WTC11 (cell line): ENCODE measurements at regions not wholly inside any gene's neighbourhood (a gene's known extent, or its start where the extent isn't known, plus 50 kb on each side); places are given as distances from the start of the nearest gene placed in this dataset.

Source experiments
- FOXK1 ChIP-seq: sonication (generic); formaldehyde crosslinking; IDR thresholded peaks from 2 replicates; pipeline ENCODE4 v1.8.0; 2022; ENCODE audit warnings: mild to moderate bottlenecking, moderate library complexity, missing genetic modification reagents
- JUN ChIP-seq: sonication (generic); formaldehyde crosslinking; IDR thresholded peaks from 2 replicates; pipeline ENCODE4 v1.8.0; 2023; ENCODE audit warnings: mild to moderate bottlenecking, missing genetic modification reagents
- TF ChIP-seq, protein P1 (sequence below): fragments of 200-600 bp; IDR thresholded peaks from 2 replicates; pipeline ENCODE4 v1.8.0; 2022; ENCODE audit warnings: antibody characterized with exemption
- TF ChIP-seq, protein P2 (sequence below): sonication (generic); formaldehyde crosslinking; IDR thresholded peaks from 2 replicates; pipeline ENCODE4 v1.8.0; 2022; ENCODE audit warnings: mild to moderate bottlenecking, missing genetic modification reagents
- TF ChIP-seq, protein P3 (sequence below): fragments of 250-450 bp; sonication (Bioruptor Pico); IDR thresholded peaks from 2 replicates; pipeline ENCODE4 v2.1.2; 2022; ENCODE audit warnings: mild to moderate bottlenecking, moderate library complexity

DNA sequence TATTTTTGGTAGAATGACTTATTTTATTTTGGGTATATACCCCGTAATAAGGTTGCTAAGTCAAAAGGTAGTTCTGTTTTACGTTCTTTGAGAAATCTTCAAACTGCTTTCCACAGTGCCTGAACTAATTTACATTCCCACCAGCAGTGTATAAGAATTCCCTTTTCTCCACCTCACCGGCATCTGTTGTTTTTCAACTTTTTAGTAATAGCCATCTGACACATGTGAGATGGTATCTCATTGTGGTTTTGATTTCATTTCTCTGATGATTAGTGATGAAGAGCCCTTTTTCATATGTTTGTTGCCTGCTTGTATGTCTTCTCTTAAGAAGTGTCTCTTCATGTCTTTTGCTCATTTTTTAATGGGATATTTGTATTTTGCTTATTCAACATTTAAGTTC is 215.2 kb upstream of the TFPI start:
- TF ChIP-seq, protein P1, sequence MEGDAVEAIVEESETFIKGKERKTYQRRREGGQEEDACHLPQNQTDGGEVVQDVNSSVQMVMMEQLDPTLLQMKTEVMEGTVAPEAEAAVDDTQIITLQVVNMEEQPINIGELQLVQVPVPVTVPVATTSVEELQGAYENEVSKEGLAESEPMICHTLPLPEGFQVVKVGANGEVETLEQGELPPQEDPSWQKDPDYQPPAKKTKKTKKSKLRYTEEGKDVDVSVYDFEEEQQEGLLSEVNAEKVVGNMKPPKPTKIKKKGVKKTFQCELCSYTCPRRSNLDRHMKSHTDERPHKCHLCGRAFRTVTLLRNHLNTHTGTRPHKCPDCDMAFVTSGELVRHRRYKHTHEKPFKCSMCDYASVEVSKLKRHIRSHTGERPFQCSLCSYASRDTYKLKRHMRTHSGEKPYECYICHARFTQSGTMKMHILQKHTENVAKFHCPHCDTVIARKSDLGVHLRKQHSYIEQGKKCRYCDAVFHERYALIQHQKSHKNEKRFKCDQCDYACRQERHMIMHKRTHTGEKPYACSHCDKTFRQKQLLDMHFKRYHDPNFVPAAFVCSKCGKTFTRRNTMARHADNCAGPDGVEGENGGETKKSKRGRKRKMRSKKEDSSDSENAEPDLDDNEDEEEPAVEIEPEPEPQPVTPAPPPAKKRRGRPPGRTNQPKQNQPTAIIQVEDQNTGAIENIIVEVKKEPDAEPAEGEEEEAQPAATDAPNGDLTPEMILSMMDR: no peak
- TF ChIP-seq, protein P2, sequence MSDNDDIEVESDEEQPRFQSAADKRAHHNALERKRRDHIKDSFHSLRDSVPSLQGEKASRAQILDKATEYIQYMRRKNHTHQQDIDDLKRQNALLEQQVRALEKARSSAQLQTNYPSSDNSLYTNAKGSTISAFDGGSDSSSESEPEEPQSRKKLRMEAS: no peak
- TF ChIP-seq, protein P3, sequence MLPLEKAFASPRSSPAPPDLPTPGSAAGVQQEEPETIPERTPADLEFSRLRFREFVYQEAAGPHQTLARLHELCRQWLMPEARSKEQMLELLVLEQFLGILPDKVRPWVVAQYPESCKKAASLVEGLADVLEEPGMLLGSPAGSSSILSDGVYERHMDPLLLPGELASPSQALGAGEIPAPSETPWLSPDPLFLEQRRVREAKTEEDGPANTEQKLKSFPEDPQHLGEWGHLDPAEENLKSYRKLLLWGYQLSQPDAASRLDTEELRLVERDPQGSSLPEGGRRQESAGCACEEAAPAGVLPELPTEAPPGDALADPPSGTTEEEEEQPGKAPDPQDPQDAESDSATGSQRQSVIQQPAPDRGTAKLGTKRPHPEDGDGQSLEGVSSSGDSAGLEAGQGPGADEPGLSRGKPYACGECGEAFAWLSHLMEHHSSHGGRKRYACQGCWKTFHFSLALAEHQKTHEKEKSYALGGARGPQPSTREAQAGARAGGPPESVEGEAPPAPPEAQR (CRISPR knock-in tag): no peak
- TF ChIP-seq FOXK1: no peak
- no peak for TF ChIP-seq JUN (CRISPR knock-in tag)
